ENCODE measurements at regions not wholly inside any gene's neighbourhood (a gene's known extent, or its start where the extent isn't known, plus 50 kb on each side); places are given as distances from the start of the nearest gene placed in this dataset.

GRCh38 chr13:106836186-106836802, 268.4 kb upstream of the ARGLU1 start:
- no peak overlapping the region for H3K4me3 ChIP-seq
- H3K9me3 ChIP-seq = no peaks in the 10 kb centered on the region
- no peaks in the 10 kb centered on the region for H3K27me3 ChIP-seq
- no peaks in the 10 kb centered on the region for H3K36me3 ChIP-seq
- no peak for TF ChIP-seq CTCF (IDR thresholded peaks at IDR 0.05)
- intact Hi-C loops (cut with DNase I) = no loop called here
- DNase-seq = no peak
- ATAC-seq = no peak
- H3K4me1 ChIP-seq = no peaks in the 10 kb centered on the region
- H3K27ac ChIP-seq = no peak overlapping the region

GRCh38 chr13:106835477-106835876, 267.5 kb upstream of the ARGLU1 start:
- DNase-seq (no peak), ATAC-seq (no peak)
- Histone ChIP-seq H3K36me3 (no peaks in the 10 kb centered on the region), H3K9me3 (peaks cover 0 to 2% of the 10 kb centered on the region in 2 donors), H3K27ac (no peak overlapping the region), H3K4me1 (no peaks in the 10 kb centered on the region), H3K4me3 (no peak overlapping the region), H3K27me3 (no peaks in the 10 kb centered on the region)
- TF ChIP-seq CTCF (IDR thresholded peaks at IDR 0.05) = no peak
- intact Hi-C loops (cut with DNase I) = no loop called here

GRCh38 chr13:106821979-106822378, 254.0 kb upstream of the ARGLU1 start:
- intact Hi-C loops (cut with DNase I) = no loop called here
- H3K9me3 ChIP-seq = peaks cover 0 to 8% of the 10 kb centered on the region in 2 donors

GRCh38 chr13:106819413-106820180, 251.7 kb upstream of the ARGLU1 start:
- no peak overlapping the region for H3K4me3 ChIP-seq
- no peaks in the 10 kb centered on the region for H3K27me3 ChIP-seq
- ATAC-seq (no peak), DNase-seq (no peak)
- no peak for TF ChIP-seq CTCF (IDR thresholded peaks at IDR 0.05)
- no peaks in the 10 kb centered on the region for H3K36me3 ChIP-seq
- H3K4me1 ChIP-seq = no peaks in the 10 kb centered on the region
- no peak overlapping the region for H3K27ac ChIP-seq
- no peaks in the 10 kb centered on the region for H3K9me3 ChIP-seq
- intact Hi-C loops (cut with DNase I) = no loop called here

More at GRCh38 chr13:106821979-106822378, 254.0 kb upstream of the ARGLU1 start:
- ATAC-seq = no peak
- H3K36me3 ChIP-seq = no peaks in the 10 kb centered on the region
- DNase-seq = no peak
- H3K4me3 ChIP-seq = no peak overlapping the region
- H3K27ac ChIP-seq = no peak overlapping the region
- H3K27me3 ChIP-seq = no peaks in the 10 kb centered on the region
- H3K4me1 ChIP-seq = no peaks in the 10 kb centered on the region
- no peak for TF ChIP-seq CTCF (IDR thresholded peaks at IDR 0.05)

- Histone ChIP-seq H3K4me3 (no peak overlapping the region), H3K36me3 (no peaks in the 10 kb centered on the region), H3K4me1 (no peaks in the 10 kb centered on the region), H3K9me3 (no peaks in the 10 kb centered on the region), H3K27ac (no peak overlapping the region), H3K27me3 (no peaks in the 10 kb centered on the region)
- intact Hi-C loops (cut with DNase I) = no loop called here
- no peak for DNase-seq
- no peak for ATAC-seq
- TF ChIP-seq CTCF (IDR thresholded peaks at IDR 0.05) = no peak
Measured at GRCh38 chr13:106818971-106819370, 251.0 kb upstream of the ARGLU1 start.

Data from left lung (tissue), 4 donors.